ENCODE measurements at regions not wholly inside any gene's neighbourhood (a gene's known extent, or its start where the extent isn't known, plus 50 kb on each side); places are given as distances from the start of the nearest gene placed in this dataset.

DNA sequence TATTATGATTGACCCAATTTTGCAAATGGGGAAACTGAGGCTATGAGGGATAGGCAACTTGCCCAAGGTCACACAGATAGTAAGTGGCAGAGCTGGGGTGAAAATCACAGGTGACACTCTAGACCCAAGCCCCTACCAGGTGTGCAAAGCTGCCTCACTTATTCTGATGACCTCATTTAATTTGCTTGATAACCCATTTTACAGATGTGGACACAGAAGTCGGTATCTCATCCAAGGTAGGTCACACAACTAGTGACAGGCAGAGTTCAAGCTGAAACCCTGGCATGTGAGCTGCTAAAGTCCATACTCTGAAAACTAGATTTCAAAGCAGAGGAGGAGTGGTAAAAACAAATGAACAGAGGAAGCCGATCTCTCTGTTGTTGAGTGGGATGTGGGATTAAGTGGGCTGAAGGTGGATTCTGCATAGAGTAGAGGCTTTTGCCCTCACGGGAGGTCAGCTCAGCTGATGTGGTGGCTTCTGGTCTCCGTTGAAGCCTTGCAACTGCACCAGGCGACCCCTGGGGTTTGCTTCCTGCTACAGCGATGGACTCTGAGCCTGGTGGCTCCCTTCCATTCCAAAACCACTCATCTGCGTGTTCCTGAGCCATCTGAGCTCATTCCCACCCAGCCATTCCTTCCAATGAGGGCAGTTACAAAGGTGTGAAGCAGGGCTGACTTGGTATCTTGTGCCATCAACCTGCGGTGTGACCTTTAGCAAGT is 164.3 kb upstream of the FHL2 start:
- Histone ChIP-seq H3K27me3 (ENCODE audit: insufficient read depth, low read length, poor library complexity) (no peaks in the 10 kb centered on the region), H3K4me2 (ENCODE audit: insufficient read depth, low read length) (no peak overlapping the region), H3K79me2 (ENCODE audit: insufficient read depth, low read length) (no peaks in the 10 kb centered on the region), H3K4me1 (ENCODE audit: insufficient read depth, low read length) (no peaks in the 10 kb centered on the region), H4K20me1 (ENCODE audit: insufficient read depth, low read length) (no peaks in the 10 kb centered on the region; the same call in 1 of the 2 replicates), H3K9me3 (ENCODE audit: insufficient read depth, low read length, severe bottlenecking) (no peaks in the 10 kb centered on the region), H3K9ac (ENCODE audit: low read depth, low read length) (no peak overlapping the region), H3K27ac (ENCODE audit: low read length) (no peak overlapping the region), H2AFZ (ENCODE audit: low read depth, low read length) (no peak overlapping the region), H3K36me3 (ENCODE audit: insufficient read depth, low read length) (no peaks in the 10 kb centered on the region), H3K4me3 (ENCODE audit: low read depth in 1 of 2, low read length in 2 of 2) (no peak overlapping the region)
- TF ChIP-seq EZH2 (IDR thresholded peaks at IDR 0.05; ENCODE audit: borderline replicate concordance, low read depth, low read length, severe bottlenecking): no peak
- TF ChIP-seq, protein P1, sequence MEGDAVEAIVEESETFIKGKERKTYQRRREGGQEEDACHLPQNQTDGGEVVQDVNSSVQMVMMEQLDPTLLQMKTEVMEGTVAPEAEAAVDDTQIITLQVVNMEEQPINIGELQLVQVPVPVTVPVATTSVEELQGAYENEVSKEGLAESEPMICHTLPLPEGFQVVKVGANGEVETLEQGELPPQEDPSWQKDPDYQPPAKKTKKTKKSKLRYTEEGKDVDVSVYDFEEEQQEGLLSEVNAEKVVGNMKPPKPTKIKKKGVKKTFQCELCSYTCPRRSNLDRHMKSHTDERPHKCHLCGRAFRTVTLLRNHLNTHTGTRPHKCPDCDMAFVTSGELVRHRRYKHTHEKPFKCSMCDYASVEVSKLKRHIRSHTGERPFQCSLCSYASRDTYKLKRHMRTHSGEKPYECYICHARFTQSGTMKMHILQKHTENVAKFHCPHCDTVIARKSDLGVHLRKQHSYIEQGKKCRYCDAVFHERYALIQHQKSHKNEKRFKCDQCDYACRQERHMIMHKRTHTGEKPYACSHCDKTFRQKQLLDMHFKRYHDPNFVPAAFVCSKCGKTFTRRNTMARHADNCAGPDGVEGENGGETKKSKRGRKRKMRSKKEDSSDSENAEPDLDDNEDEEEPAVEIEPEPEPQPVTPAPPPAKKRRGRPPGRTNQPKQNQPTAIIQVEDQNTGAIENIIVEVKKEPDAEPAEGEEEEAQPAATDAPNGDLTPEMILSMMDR (IDR thresholded peaks at IDR 0.05; ENCODE audit: borderline replicate concordance, extremely low read depth, low read length, poor library complexity, severe bottlenecking): no peak
- no peak for ATAC-seq (ENCODE audit: insufficient read depth, low read depth)
- DNase-seq: no peak

DNA sequence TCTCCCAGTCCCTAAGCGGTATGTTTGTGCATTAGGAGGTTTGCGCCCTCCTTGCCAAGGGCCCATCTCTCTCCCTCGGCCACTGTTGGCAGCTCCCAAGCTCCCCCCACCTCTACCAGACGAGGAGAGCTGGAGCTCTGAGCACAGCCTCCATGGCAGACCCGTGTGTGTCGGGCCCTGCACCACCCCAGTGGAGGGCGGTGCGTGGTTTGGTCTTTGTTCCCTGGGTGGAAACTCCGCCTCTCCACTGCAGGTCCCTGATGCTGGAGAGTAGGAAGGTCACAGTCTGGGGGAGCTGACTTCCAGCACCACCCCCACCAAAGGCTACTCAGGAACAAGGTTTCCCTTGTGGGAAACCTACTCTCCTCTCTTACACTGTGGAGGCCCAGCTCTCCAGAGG is 162.6 kb upstream of the FHL2 start:
- no peak for ATAC-seq (ENCODE audit: insufficient read depth, low read depth)
- H4K20me1 ChIP-seq (ENCODE audit: insufficient read depth, low read length): no peaks in the 10 kb centered on the region; the same call in 1 of the 2 replicates

DNA sequence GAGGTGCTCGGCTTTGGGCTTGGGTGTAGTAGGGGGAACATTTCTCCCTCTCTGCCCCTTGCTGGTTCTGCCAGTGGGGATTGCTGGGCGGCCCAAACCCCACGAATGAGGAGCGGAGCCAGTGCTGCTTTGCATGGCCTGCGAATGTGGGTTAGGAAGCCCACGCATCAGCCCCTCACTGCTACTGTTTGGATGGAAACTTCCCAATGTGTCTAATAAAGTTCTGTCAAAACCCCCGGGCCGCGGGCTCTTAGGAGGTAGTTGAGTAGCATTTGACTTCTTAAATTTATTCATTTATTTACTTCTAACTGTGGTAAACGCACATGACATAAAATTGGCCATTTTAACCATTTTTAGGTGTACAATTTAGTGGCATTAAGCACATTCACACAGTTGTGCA is 161.3 kb upstream of the FHL2 start:
- no peak overlapping the region for H3K9ac ChIP-seq (ENCODE audit: low read depth, low read length)
- no peak overlapping the region for H3K27ac ChIP-seq (ENCODE audit: low read length)
- ATAC-seq (ENCODE audit: insufficient read depth, low read depth) (no peak), DNase-seq (no peak)
- H3K79me2 ChIP-seq (ENCODE audit: insufficient read depth, low read length): no peaks in the 10 kb centered on the region
- no peaks in the 10 kb centered on the region; the same call in 1 of the 2 replicates for H4K20me1 ChIP-seq (ENCODE audit: insufficient read depth, low read length)
- H2AFZ ChIP-seq (ENCODE audit: low read depth, low read length): no peak overlapping the region
- no peak overlapping the region for H3K4me2 ChIP-seq (ENCODE audit: insufficient read depth, low read length)
- H3K9me3 ChIP-seq (ENCODE audit: insufficient read depth, low read length, severe bottlenecking): no peaks in the 10 kb centered on the region
- H3K36me3 ChIP-seq (ENCODE audit: insufficient read depth, low read length): no peaks in the 10 kb centered on the region
- TF ChIP-seq, protein P1 (IDR thresholded peaks at IDR 0.05; ENCODE audit: borderline replicate concordance, extremely low read depth, low read length, poor library complexity, severe bottlenecking): no peak
- H3K4me1 ChIP-seq (ENCODE audit: insufficient read depth, low read length): no peaks in the 10 kb centered on the region
- H3K4me3 ChIP-seq (ENCODE audit: low read depth in 1 of 2, low read length in 2 of 2): no peak overlapping the region
- no peaks in the 10 kb centered on the region for H3K27me3 ChIP-seq (ENCODE audit: insufficient read depth, low read length, poor library complexity)

More for the DNA sequence above, 162.6 kb upstream of the FHL2 start:
- H3K9me3 ChIP-seq (ENCODE audit: insufficient read depth, low read length, severe bottlenecking): no peaks in the 10 kb centered on the region
- no peak overlapping the region for H2AFZ ChIP-seq (ENCODE audit: low read depth, low read length)
- no peaks in the 10 kb centered on the region for H3K4me1 ChIP-seq (ENCODE audit: insufficient read depth, low read length)
- H3K4me3 ChIP-seq (ENCODE audit: low read depth in 1 of 2, low read length in 2 of 2): no peak overlapping the region
- no peak for DNase-seq
- no peak overlapping the region for H3K4me2 ChIP-seq (ENCODE audit: insufficient read depth, low read length)
- no peak overlapping the region for H3K27ac ChIP-seq (ENCODE audit: low read length)
- no peaks in the 10 kb centered on the region for H3K27me3 ChIP-seq (ENCODE audit: insufficient read depth, low read length, poor library complexity)
- no peaks in the 10 kb centered on the region for H3K36me3 ChIP-seq (ENCODE audit: insufficient read depth, low read length)
- TF ChIP-seq EZH2 (IDR thresholded peaks at IDR 0.05; ENCODE audit: borderline replicate concordance, low read depth, low read length, severe bottlenecking): no peak
- TF ChIP-seq, protein P1 (IDR thresholded peaks at IDR 0.05; ENCODE audit: borderline replicate concordance, extremely low read depth, low read length, poor library complexity, severe bottlenecking): no peak
- H3K79me2 ChIP-seq (ENCODE audit: insufficient read depth, low read length): no peaks in the 10 kb centered on the region
- no peak overlapping the region for H3K9ac ChIP-seq (ENCODE audit: low read depth, low read length)
